T-cell (primary cell): ENCODE measurements at regions not wholly inside any gene's neighbourhood (a gene's known extent, or its start where the extent isn't known, plus 50 kb on each side); places are given as distances from the start of the nearest gene placed in this dataset.

ENCODE experiments used
- ATAC-seq, 4 experiments: fragments of 200-7000 bp in 3 of 4; fragments of 150-1000 bp in 1 of 4; cut with Tn5 transposase; replicated peaks in 1 of 4; 1 replicate in 3 of 4; 2 replicates in 1 of 4; pipeline ENCODE4 v1.10.0; 2021; ENCODE audit warnings: moderate library complexity in 3 of 4, mild to moderate bottlenecking in 2 of 4, moderate number of reproducible peaks in 1 of 4
- CTCF ChIA-PET, 2 donors: fragments of 300-600 bp; sonication (Branson Sonifier 250); formaldehyde crosslinking; loops; one replicate each; lab custom pipeline; 2022; ENCODE audit warnings: antibody characterized with exemption in 2 of 2; lab: Charles Lee
- POLR2A ChIA-PET, 2 donors: fragments of 300-600 bp; sonication (Branson Sonifier 250); formaldehyde crosslinking; loops; one replicate each; lab custom pipeline; 2022; ENCODE audit warnings: antibody characterized with exemption in 2 of 2; lab: Charles Lee
- DNase-seq, 35 experiments: peaks; one replicate each; pipeline versions ENCODE4 v3.0.0 to v3.0.0-alpha.2; 2013 to 2023
- H3K27ac ChIP-seq: one replicate; pipeline ENCODE4 v1.5.1; 2013; ENCODE audit warnings: low read length
- H3K27me3 ChIP-seq, 2 experiments: replicated peaks in 1 of 2; 1 replicate in 1 of 2; 2 replicates in 1 of 2; pipeline versions ENCODE4 v1.6.1 to v1.7.0; 2013; ENCODE audit warnings: low read length in 1 of 2, mixed read lengths in 1 of 2; ENCODE audit not compliant: control insufficient read depth in 2 of 2, insufficient read depth in 2 of 2; ENCODE audit errors: extremely low read depth in 1 of 2
- H3K36me3 ChIP-seq, 2 donors: 1 replicate in 1 of 2; 2 replicates in 1 of 2; pipeline versions ENCODE4 v1.6.1 to v1.7.0; 2013; ENCODE audit warnings: low read length in 1 of 2; ENCODE audit not compliant: control insufficient read depth in 2 of 2, insufficient read depth in 1 of 2; ENCODE audit errors: extremely low read depth in 1 of 2
- H3K4me1 ChIP-seq, 2 experiments: 1 replicate in 1 of 2; 2 replicates in 1 of 2; pipeline versions ENCODE4 v1.6.1 to v1.7.0; 2013; ENCODE audit warnings: low read length in 2 of 2, mixed read lengths in 1 of 2; ENCODE audit not compliant: insufficient read depth in 2 of 2, control insufficient read depth in 1 of 2; ENCODE audit errors: extremely low read depth in 1 of 2
- H3K4me3 ChIP-seq, 2 donors: 1 replicate in 1 of 2; 2 replicates in 1 of 2; pipeline versions ENCODE4 v1.5.1 to v1.7.0; 2013; ENCODE audit warnings: mild to moderate bottlenecking in 2 of 2, low read length in 1 of 2, moderate library complexity in 1 of 2; ENCODE audit not compliant: control insufficient read depth in 1 of 2; ENCODE audit errors: extremely low read depth in 1 of 2
- H3K9me3 ChIP-seq: 2 replicates; pipeline ENCODE4 v1.7.0; 2013
- H3K27ac Mint-ChIP-seq, 2 donors: one replicate each; pipeline ENCODE4 v1.8.0; 2020 to 2021; ENCODE audit warnings: mild to moderate bottlenecking in 2 of 2, mixed read lengths in 2 of 2
- H3K27me3 Mint-ChIP-seq, 2 donors: one replicate each; pipeline ENCODE4 v1.8.0; 2021 to 2022; ENCODE audit warnings: mixed read lengths in 2 of 2
- H3K36me3 Mint-ChIP-seq: one replicate; pipeline ENCODE4 v1.8.0; 2021; ENCODE audit warnings: mixed read lengths
- H3K4me1 Mint-ChIP-seq, 3 donors: one replicate each; pipeline ENCODE4 v1.8.0; 2020 to 2022; ENCODE audit warnings: mixed read lengths in 3 of 3, mild to moderate bottlenecking in 1 of 3
- H3K4me3 Mint-ChIP-seq, 3 donors: one replicate each; pipeline ENCODE4 v1.8.0; 2020 to 2022; ENCODE audit warnings: mild to moderate bottlenecking in 3 of 3, mixed read lengths in 3 of 3, moderate library complexity in 3 of 3
- H3K9me3 Mint-ChIP-seq, 3 donors: one replicate each; pipeline ENCODE4 v1.8.0; 2020 to 2022; ENCODE audit warnings: mixed read lengths in 3 of 3
- WGBS: methylation state at CpG from one replicate; pipeline ENCODE4 v1.1.5; 2013; ENCODE audit warnings: missing lambda C conversion rate; ENCODE audit not compliant: insufficient coverage; 5-methylcytosine and 5-hydroxymethylcytosine counted together

DNA sequence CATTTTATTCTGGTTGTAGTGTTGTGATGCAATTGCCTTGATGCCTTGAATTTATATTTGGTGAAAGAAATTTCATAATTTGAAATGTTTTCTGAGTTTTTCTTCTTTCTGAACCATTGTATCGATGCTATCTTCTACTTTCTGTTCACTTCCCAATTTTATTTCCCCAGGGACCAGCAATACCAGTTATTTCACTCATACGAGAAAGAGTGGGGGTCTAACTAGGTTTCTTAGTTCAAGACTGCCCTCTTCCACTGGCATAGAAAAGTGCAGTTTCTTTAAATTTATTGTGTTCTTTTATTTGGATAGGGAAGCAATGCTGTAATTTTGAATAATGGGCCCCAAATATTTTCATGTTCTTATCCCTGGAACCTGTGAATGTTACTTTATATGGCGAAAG lies 544.0 kb upstream of the ADGRL3 start:
- no CpG with 5 or more reads among the region's 3 CpGs for WGBS

DNA sequence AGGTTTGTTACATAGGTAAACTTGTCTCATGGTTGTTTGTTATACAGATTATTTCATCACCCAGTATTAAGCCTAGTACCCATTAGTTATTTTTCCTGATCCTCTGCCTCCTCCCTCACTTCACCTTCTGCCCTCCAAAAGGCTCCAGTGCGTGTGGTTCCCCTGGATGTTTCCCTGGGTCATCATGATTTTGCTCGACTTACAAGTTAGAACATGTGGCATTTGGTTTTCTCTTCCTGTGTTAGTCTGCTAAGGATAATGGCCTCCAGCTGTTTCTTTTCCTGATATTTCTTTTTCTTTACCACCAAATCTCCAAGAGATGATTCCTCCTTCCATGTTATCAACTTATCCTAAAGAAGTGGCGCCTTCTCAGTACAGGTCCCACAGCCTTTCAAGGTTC lies 543.1 kb upstream of the ADGRL3 start:
- Histone ChIP-seq H3K4me1 (no peaks in the 10 kb centered on the region), H3K9me3 (peaks cover 2% of the 10 kb centered on the region), H3K27ac (no peak overlapping the region), H3K36me3 (no peaks in the 10 kb centered on the region), H3K27me3 (no peaks in the 10 kb centered on the region), H3K4me3 (no peak overlapping the region)
- H3K27ac Mint-ChIP-seq: no peak overlapping the region
- H3K9me3 Mint-ChIP-seq: peaks cover 15 to 23% (median 17%) of the 10 kb centered on the region in 3 donors
- WGBS: 40% methylated on average over 1 of the region's 3 CpGs
- DNase-seq (no peak), ATAC-seq (no peak)
- no peaks in the 10 kb centered on the region for H3K36me3 Mint-ChIP-seq
- no peaks in the 10 kb centered on the region for H3K27me3 Mint-ChIP-seq
- ChIA-PET POLR2A (no interaction called here), CTCF (no interaction called here)
- H3K4me3 Mint-ChIP-seq: no peak overlapping the region
- H3K4me1 Mint-ChIP-seq: peaks cover 0 to 2% (median 0%) of the 10 kb centered on the region in 3 donors

More for the DNA sequence above, 544.0 kb upstream of the ADGRL3 start:
- DNase-seq: no peak
- Mint-ChIP-seq H3K36me3 (no peaks in the 10 kb centered on the region), H3K9me3 (peaks cover 17 to 18% (median 18%) of the 10 kb centered on the region in 3 donors), H3K27me3 (no peaks in the 10 kb centered on the region), H3K27ac (no peak overlapping the region), H3K4me3 (no peak overlapping the region), H3K4me1 (peaks cover 0 to 2% (median 0%) of the 10 kb centered on the region in 3 donors)
- POLR2A ChIA-PET: no interaction called here
- no peak for ATAC-seq
- CTCF ChIA-PET: no interaction called here
- Histone ChIP-seq H3K9me3 (peaks cover 2% of the 10 kb centered on the region), H3K4me1 (no peaks in the 10 kb centered on the region), H3K36me3 (no peaks in the 10 kb centered on the region), H3K27ac (no peak overlapping the region), H3K27me3 (no peaks in the 10 kb centered on the region), H3K4me3 (no peak overlapping the region)

DNA sequence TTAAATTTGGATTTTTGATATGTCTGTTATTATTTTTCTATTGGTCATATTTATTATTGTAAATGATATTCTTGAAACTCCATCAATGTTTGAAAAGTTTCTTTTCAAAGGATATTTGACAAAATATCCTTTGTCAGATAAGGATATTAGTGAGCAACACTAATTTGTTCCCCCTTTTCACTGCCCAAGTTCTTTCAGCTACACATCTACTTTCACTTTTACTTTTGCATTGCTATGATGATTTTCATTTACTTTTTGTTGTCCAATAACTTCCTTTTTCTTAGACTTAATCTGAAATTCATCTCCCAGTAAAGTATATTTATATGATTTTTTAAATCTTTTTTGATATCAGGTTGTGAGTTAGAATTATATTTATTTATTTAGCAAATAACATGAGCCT lies 542.3 kb upstream of the ADGRL3 start:
- ChIA-PET POLR2A (no interaction called here), CTCF (no interaction called here)
- Mint-ChIP-seq H3K36me3 (no peaks in the 10 kb centered on the region), H3K4me1 (peaks cover 0 to 2% (median 0%) of the 10 kb centered on the region in 3 donors), H3K4me3 (no peak overlapping the region), H3K9me3 (peaks cover 14 to 23% (median 17%) of the 10 kb centered on the region in 3 donors), H3K27ac (no peak overlapping the region), H3K27me3 (no peaks in the 10 kb centered on the region)
- H3K4me1 ChIP-seq: no peaks in the 10 kb centered on the region
- no peaks in the 10 kb centered on the region for H3K27me3 ChIP-seq
- ATAC-seq (no peak), DNase-seq (no peak)
- H3K27ac ChIP-seq: no peak overlapping the region
- H3K4me3 ChIP-seq: no peak overlapping the region
- no peaks in the 10 kb centered on the region for H3K36me3 ChIP-seq
- peaks cover 2% of the 10 kb centered on the region for H3K9me3 ChIP-seq

DNA sequence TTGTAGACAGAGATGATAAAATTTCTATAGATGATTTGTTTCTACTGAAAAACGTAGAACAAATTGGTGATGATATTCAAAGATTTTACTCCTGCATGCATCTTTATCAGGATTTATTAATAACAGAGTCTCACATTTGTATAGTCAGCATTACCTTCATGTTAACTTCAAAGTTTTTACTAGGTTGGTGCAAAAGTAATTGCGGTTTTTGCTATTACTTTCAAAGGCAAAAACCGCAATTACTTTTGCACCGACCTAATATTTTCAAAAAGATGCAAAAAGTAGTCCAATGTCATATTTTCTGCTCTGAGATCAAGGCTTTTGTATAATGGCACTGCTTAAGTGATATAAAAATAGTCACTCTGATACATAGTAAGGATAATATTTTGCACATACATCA lies 536.4 kb upstream of the ADGRL3 start:
- Histone ChIP-seq H3K27me3 (no peaks in the 10 kb centered on the region), H3K9me3 (peaks cover 2% of the 10 kb centered on the region), H3K36me3 (no peaks in the 10 kb centered on the region), H3K4me1 (no peaks in the 10 kb centered on the region), H3K27ac (no peak overlapping the region), H3K4me3 (no peak overlapping the region)
- no peak overlapping the region for H3K4me3 Mint-ChIP-seq
- no CpG with 5 or more reads among the region's 4 CpGs for WGBS
- ATAC-seq: no peak
- ChIA-PET POLR2A (no interaction called here), CTCF (no interaction called here)
- H3K9me3 Mint-ChIP-seq: peaks cover 0 to 17% (median 8%) of the 10 kb centered on the region in 3 donors
- peaks cover 0 to 2% (median 0%) of the 10 kb centered on the region in 3 donors for H3K4me1 Mint-ChIP-seq
- no peaks in the 10 kb centered on the region for H3K36me3 Mint-ChIP-seq
- H3K27ac Mint-ChIP-seq: no peak overlapping the region
- no peak for DNase-seq
- no peaks in the 10 kb centered on the region for H3K27me3 Mint-ChIP-seq

DNA sequence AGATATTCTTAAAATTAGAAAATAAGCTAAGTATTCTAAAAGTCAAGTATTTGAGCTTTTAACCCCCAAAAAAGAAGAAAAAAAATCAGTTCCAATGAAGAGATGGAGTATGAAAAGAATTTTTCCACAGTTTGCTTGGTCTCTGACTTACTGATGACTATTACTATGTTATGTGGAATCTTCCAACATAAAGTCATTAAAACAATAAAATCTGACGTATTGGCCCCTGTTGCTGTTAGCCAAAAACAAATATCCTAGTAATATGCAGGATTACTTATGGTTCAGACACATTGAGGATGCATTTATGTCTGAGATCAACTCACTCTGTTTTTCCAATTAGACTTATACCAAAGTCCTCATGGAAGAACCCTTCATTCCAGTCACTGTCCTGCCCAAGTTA lies 517.2 kb upstream of the ADGRL3 start:
- ATAC-seq (no peak), DNase-seq (no peak)
- H3K9me3 Mint-ChIP-seq: peaks cover 11 to 13% (median 12%) of the 10 kb centered on the region in 3 donors
- H3K4me3 Mint-ChIP-seq: no peak overlapping the region
- Histone ChIP-seq H3K36me3 (no peaks in the 10 kb centered on the region), H3K27me3 (no peaks in the 10 kb centered on the region), H3K9me3 (no peaks in the 10 kb centered on the region), H3K4me3 (no peak overlapping the region), H3K4me1 (no peaks in the 10 kb centered on the region), H3K27ac (no peak overlapping the region)
- no CpG with 5 or more reads among the region's 1 CpG for WGBS
- H3K27ac Mint-ChIP-seq: no peak overlapping the region
- no peaks in the 10 kb centered on the region for H3K27me3 Mint-ChIP-seq
- POLR2A ChIA-PET: no interaction called here
- no peaks in the 10 kb centered on the region for H3K36me3 Mint-ChIP-seq
- CTCF ChIA-PET: no interaction called here
- no peaks in the 10 kb centered on the region for H3K4me1 Mint-ChIP-seq

DNA sequence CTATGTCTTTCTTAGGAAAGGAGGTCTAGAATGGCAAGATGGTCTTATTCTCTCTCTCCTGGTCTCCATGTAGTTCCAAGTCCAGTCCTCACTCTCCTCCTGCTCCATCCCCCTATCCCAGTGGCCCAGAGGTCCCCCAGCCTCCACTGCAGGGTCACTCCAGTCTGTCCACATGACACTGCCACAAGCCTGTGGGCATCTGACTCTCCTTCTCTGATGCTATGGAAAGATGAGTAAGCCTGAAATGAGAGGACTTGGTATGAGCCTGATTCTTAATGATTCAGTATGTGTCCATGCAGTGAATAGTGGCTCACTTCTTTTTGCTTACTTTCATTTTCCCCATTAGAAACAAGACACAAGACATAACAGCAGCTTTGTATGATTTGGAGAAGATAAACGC lies 516.8 kb upstream of the ADGRL3 start:
- Histone ChIP-seq H3K9me3 (no peaks in the 10 kb centered on the region), H3K4me1 (no peaks in the 10 kb centered on the region), H3K27me3 (no peaks in the 10 kb centered on the region), H3K4me3 (no peak overlapping the region), H3K36me3 (no peaks in the 10 kb centered on the region), H3K27ac (no peak overlapping the region)
- DNase-seq (no peak), ATAC-seq (no peak)
- Mint-ChIP-seq H3K27me3 (no peaks in the 10 kb centered on the region), H3K4me3 (no peak overlapping the region), H3K9me3 (peaks cover 11 to 13% (median 12%) of the 10 kb centered on the region in 3 donors), H3K36me3 (no peaks in the 10 kb centered on the region), H3K27ac (no peak overlapping the region), H3K4me1 (no peaks in the 10 kb centered on the region)
- ChIA-PET POLR2A (no interaction called here), CTCF (no interaction called here)
- WGBS: no CpG with 5 or more reads among the region's 1 CpG

DNA sequence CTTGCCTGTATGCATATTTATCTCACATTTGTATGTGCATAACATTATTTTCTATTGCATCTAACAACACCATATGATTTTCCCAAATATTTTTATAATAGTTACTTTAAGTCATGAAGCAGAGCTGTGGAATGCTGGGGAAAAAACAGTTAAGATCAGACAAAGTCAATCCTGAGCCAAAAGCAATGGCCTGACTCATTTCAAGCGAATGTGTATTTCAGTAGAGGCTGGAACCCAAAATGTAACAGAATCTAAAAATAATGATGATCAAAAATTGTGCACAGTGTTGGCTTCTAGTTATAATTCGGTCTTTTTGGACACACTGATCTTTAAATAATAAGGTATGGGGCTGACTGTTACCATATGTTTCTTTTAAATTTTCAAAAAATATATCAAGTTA lies 516.2 kb upstream of the ADGRL3 start:
- Histone ChIP-seq H3K36me3 (no peaks in the 10 kb centered on the region), H3K27ac (no peak overlapping the region), H3K9me3 (no peaks in the 10 kb centered on the region), H3K4me3 (no peak overlapping the region), H3K4me1 (no peaks in the 10 kb centered on the region), H3K27me3 (no peaks in the 10 kb centered on the region)
- Mint-ChIP-seq H3K4me3 (no peak overlapping the region), H3K27ac (no peak overlapping the region), H3K36me3 (no peaks in the 10 kb centered on the region), H3K27me3 (no peaks in the 10 kb centered on the region), H3K9me3 (peaks cover 11 to 13% (median 11%) of the 10 kb centered on the region in 3 donors), H3K4me1 (no peaks in the 10 kb centered on the region)
- DNase-seq (no peak), ATAC-seq (no peak)
- 83% methylated on average over 1 of the region's 2 CpGs for WGBS
- ChIA-PET CTCF (no interaction called here), POLR2A (no interaction called here)
